GM21619 (cell line): ENCODE measurements at regions not wholly inside any gene's neighbourhood (a gene's known extent, or its start where the extent isn't known, plus 50 kb on each side); places are given as distances from the start of the nearest gene placed in this dataset.
A peak's percentile ranks its signal among the peaks of the same experiment; 100 is the strongest.

Experiments
- ATAC-seq: cut with Tn5 transposase; IDR thresholded peaks from one replicate; pipeline ENCODE4 v1.9.1; 2021; ENCODE audit not compliant: unreplicated experiment

DNA sequence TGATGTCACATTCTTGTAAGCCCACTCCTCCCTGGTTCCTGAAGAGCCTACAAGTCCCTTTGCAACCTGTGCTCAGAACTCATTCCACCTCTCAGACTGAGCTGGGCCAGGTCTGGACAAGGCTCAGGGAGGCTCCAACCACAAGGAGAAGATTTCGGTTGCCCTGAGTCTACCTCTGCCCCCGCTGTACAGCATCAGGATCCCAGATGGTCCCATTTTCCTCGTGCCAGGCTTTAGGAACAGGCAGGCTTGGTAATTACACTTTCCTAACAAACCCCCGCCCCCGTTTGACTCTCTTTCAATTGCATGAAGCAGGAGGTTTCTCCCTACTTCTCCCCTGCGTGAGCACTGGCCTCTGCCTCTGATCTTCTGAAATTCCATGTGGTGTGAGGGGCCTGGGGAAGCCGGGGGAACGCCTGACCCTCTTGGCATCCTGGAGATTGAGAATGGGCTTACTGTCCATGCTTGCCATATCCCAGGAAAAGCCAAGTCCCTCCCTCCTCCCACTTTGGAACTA lies 86.9 kb upstream of the CTNNA1 start:
- no peak for ATAC-seq

DNA sequence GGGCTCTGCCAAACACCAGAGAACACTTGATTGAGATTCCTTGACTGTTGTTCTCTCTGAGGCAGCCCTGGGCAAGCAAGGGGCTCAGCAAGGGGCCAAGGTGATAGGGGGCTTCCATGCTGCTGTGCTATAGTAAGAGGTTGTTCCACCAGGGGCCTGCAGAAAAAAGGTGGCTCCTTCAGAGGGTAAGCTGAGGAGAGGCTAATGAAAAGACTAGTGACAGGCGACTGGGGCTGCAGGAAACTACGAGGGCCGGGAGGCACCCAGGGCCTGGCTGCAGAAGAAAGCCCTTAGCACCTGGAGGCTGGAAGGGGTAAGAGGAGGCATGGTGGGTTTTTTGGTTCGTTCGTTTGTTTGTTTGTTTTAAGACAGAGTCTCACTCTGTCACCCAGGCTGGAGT lies 88.0 kb upstream of the CTNNA1 start:
- no peak for ATAC-seq

DNA sequence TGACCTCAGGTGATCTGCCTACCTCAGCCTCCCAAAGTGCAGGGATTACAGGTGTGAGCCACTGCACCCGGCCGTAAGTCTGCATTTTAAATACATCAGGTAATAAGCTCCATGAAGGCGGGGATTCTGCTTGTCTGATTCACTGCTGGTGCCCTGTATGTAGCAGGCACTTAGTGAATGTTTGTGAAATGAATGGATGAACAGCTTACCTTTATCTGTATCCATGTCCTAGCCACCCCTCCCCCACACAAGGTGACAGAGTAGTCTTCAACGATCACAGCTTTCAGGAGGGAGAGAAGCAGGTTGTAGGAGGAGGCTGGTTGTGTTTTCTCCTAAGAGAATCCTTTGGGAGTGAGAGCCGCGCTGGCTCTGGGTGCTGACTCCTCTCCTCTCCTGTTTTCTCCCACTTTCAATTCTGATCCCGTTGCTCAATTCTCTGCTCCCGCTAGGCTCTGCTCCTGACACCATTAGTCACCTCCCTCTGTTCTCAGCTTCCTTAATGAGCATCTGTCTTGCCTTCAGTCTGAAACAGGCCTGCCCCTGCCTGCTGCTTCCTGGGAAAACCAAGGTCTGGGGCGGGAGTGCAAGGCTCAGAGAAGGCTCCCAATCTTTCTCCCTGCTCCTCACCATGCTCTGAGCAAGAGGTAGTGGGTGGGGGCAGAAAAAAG lies 88.8 kb upstream of the CTNNA1 start:
- no peak for ATAC-seq

- ATAC-seq: no peak
Observed at GRCh38 chr5:138663561-138663960, 88.4 kb upstream of the HSPA9 start.

GRCh38 chr5:138663009-138663408 lies 87.8 kb upstream of the HSPA9 start:
- ATAC-seq: no peak

- ATAC-seq: no peak
Observed at GRCh38 chr5:138662599-138662998, 87.4 kb upstream of the HSPA9 start.

- ATAC-seq: no peak
Observed at GRCh38 chr5:138661991-138662434, 86.8 kb upstream of the HSPA9 start.

GRCh38 chr5:138661291-138661960 lies 86.2 kb upstream of the HSPA9 start:
- ATAC-seq: no peak

DNA sequence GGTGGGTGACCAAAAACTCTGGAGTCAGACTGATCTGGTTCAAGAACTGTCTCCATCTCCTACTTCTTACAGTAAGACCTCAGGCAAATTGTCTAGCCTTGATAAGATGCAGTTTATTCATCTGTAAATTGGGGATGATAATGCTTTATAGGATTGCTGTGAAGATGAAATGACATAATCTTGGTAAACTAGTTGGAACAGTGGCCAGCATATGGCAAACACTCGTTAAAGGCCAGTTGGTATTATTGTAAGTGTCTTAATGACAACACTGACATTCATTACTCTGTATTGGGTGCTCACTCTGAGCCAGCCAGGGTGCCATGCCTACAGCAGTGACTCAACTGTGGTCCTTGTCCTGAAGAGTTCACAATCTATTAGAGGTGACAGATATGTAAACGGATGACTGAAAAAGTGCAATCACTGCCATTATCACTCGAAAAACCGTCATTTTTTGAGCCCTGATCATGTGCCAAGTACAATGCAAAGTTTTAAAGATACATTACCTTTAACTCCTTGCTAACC lies 84.9 kb upstream of the HSPA9 start:
- no peak for ATAC-seq

- no peak for ATAC-seq
Observed at GRCh38 chr5:138659561-138659960, 84.4 kb upstream of the HSPA9 start.

DNA sequence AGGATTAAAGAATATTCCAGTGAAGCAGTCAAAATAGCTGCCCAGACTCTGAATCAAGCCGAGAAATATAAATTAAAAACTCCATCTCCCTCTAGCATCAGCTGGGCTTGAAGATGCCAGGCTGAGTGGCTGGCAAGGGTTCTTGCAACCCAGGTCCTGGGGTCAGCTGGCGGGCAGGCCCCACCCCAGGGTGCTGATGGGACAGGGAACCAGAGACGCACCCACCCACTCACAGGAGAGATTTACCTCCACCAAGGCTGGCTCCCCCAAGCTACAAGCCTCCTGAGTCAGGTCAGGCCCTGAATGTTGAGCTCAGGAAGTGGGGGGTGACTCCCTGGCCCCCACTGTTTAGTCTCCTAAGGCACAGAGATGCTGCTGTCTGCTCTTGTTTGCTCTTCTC lies 83.9 kb upstream of the HSPA9 start:
- ATAC-seq: no peak

- no peak for ATAC-seq
Observed at GRCh38 chr5:138658676-138659075, 83.5 kb upstream of the HSPA9 start.

DNA sequence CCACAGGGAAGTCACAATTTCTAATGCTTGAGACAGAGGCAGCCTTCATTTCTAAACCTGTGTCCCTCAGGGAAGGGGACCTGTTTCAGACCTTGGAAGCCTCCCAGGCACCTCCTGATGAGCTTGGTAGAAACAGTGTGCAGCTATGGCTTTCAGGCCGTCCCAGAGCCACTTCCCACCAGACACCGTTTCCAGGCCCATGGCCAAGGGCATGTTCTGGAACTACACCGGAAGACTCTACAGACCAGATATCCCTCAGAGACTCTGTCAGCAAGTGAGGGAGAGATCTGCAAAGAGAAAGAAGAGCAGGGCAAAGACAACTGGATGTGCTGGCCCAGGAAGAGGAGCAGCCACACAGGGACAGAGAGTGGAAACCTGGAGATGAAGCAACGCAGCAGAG lies 82.2 kb upstream of the HSPA9 start:
- ATAC-seq: no peak

- ATAC-seq: no peak
Observed at GRCh38 chr5:138656916-138657315, 81.7 kb upstream of the HSPA9 start.

DNA sequence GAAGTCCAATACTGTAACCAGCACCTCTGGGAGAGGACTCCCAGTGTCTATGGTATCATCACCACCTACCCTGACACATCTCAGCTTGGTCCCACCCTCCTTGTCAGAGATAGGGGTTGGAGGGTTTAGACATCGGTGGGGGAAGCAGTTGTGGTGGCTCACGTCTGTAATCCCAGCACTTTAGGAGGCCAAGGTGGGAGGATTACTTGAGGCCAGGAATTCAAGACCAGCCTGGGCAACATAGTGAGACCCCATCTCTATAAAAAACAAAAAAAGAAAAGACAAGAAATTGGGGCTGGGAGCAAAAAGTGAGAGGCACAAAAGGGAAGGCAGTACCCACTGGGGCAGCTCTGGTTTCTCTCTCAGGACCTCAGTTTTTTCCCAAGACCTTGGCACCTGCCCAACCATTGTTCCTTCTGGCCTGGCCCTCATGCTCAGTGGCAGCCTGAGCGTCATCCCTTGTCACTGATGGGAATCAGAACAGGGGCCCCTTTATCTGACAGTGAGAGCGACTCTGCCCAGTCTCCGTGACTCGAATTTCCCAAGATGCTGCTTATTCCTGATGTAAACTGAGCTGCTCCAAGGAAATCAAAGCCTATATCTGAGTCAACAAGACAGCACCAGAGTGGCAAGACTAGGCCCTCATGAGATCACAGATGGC lies 80.5 kb upstream of the HSPA9 start:
- ATAC-seq: no peak

GRCh38 chr5:138654281-138654867 lies 79.2 kb upstream of the HSPA9 start:
- ATAC-seq: peak; percentile 67

DNA sequence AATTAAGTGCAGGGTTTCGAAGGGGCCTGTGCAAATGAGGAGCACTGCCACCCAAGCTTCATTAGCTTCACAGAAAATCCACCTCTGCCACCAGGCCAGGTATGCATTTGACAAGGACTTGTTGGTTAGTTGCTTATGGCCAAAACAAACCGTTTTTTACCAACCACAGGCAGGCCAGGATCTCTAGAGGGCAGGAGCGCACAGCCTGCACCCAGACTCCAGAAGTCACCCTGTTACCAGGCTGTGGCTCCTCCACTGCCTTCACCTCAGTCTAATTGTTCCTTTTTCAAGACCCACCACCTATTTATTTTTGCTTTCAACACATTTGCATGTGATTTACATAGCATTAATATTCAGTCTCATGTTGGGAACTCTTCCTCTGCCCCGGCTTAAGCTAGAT lies 78.3 kb upstream of the HSPA9 start:
- ATAC-seq: no peak

- no peak for ATAC-seq
Observed at GRCh38 chr5:138651767-138652117, 76.5 kb upstream of the HSPA9 start.

- no peak for ATAC-seq
Observed at GRCh38 chr5:138651058-138651766, 76.0 kb upstream of the HSPA9 start.

GRCh38 chr5:138650196-138650595 lies 75.0 kb upstream of the HSPA9 start:
- ATAC-seq: no peak

GRCh38 chr5:138649775-138650174 lies 74.6 kb upstream of the HSPA9 start:
- no peak for ATAC-seq
